ENCODE measurements at regions not wholly inside any gene's neighbourhood (a gene's known extent, or its start where the extent isn't known, plus 50 kb on each side); places are given as distances from the start of the nearest gene placed in this dataset.

DNA sequence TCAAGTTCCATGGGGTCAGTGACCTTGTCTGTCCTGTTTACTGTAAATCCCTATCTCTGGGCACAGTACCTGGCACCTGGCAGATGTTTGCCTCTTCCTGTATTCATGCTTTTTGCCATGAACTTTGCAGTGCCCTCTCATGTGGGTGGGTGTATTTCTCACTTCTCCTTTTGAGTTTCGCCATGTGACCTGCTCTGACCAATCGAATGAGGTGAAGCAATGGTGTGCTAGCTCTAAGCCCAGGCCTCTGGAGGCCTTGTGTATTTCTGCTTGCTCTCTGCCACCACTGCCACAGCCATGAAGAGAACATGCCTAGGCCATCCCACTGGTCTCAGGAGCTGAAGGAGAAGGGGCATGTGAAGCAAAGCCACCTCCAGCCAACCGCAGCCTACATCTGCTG is 185.5 kb upstream of the ZC3H12A start:
- Mint-ChIP-seq H3K4me3 (ENCODE audit: low read depth, unreplicated experiment) (no peak overlapping the region), H3K27ac (ENCODE audit: unreplicated experiment) (no peak overlapping the region), H3K9me3 (ENCODE audit: low read depth, unreplicated experiment) (no peaks in the 10 kb centered on the region), H3K4me1 (ENCODE audit: low read depth, unreplicated experiment) (no peaks in the 10 kb centered on the region), H3K36me3 (ENCODE audit: insufficient read depth, unreplicated experiment) (no peaks in the 10 kb centered on the region), H3K27me3 (ENCODE audit: unreplicated experiment) (peaks cover 79% of the 10 kb centered on the region)
- CTCF ChIA-PET = no interaction called here
- DNase-seq = no peak
- TF ChIP-seq, protein P1, sequence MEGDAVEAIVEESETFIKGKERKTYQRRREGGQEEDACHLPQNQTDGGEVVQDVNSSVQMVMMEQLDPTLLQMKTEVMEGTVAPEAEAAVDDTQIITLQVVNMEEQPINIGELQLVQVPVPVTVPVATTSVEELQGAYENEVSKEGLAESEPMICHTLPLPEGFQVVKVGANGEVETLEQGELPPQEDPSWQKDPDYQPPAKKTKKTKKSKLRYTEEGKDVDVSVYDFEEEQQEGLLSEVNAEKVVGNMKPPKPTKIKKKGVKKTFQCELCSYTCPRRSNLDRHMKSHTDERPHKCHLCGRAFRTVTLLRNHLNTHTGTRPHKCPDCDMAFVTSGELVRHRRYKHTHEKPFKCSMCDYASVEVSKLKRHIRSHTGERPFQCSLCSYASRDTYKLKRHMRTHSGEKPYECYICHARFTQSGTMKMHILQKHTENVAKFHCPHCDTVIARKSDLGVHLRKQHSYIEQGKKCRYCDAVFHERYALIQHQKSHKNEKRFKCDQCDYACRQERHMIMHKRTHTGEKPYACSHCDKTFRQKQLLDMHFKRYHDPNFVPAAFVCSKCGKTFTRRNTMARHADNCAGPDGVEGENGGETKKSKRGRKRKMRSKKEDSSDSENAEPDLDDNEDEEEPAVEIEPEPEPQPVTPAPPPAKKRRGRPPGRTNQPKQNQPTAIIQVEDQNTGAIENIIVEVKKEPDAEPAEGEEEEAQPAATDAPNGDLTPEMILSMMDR (IDR thresholded peaks at IDR 0.05; ENCODE audit: unreplicated experiment) = no peak
- intact Hi-C loops (cut with micrococcal nuclease; ENCODE audit: unreplicated experiment) = no loop called here
- BruUV-seq (replicated peaks) = no TSS peak

DNA sequence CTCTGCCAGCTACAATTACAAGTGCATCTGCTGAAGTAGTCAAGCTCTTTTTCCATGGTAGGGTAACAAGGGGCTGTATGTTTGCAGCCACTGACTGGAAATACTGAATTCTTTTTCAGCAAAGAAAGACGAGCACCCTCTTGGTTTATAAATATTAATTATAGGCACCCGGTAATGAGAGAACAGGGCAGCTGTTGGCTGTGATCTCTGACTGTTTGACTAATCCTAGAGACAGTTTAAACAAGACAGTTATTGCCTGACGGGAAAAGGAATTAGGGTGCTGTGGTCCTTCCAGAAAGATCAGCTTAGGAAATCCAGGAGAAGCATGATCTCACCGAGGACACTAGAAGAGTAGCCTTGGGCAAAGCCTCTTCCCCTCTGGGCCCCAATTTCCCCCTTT is 183.7 kb upstream of the ZC3H12A start:
- CTCF ChIA-PET = no interaction called here
- intact Hi-C loops (cut with micrococcal nuclease; ENCODE audit: unreplicated experiment) = no loop called here
- H3K27me3 Mint-ChIP-seq (ENCODE audit: unreplicated experiment) = peaks cover 85% of the 10 kb centered on the region
- no peak overlapping the region for H3K27ac Mint-ChIP-seq (ENCODE audit: unreplicated experiment)
- TF ChIP-seq, protein P1 (IDR thresholded peaks at IDR 0.05; ENCODE audit: unreplicated experiment) = no peak
- BruUV-seq (replicated peaks) = no TSS peak
- no peaks in the 10 kb centered on the region for H3K4me1 Mint-ChIP-seq (ENCODE audit: low read depth, unreplicated experiment)
- H3K4me3 Mint-ChIP-seq (ENCODE audit: low read depth, unreplicated experiment) = no peak overlapping the region
- DNase-seq = no peak
- no peaks in the 10 kb centered on the region for H3K36me3 Mint-ChIP-seq (ENCODE audit: insufficient read depth, unreplicated experiment)
- no peaks in the 10 kb centered on the region for H3K9me3 Mint-ChIP-seq (ENCODE audit: low read depth, unreplicated experiment)

DNA sequence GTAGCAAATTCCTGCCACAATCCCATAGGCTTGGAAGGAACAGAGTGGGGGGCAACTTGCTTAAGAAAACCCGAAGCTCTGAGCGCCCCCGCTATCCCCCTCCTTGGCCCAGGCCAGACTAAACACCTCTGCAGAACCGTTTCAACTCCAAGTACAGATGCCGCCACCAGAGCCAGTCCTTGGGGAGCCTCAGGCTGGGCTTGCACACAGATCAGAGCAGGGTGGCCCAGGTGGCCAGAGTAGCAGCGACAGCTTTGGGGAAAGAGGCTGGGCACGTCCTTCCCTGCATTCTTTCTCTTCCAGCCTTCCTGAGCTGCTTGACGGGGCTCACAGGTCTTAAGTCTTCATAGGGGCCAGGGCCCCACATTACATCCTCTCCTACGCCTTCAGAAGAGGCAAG is 181.6 kb upstream of the ZC3H12A start:
- BruUV-seq (replicated peaks) = no TSS peak
- Mint-ChIP-seq H3K4me1 (ENCODE audit: low read depth, unreplicated experiment) (no peaks in the 10 kb centered on the region), H3K27ac (ENCODE audit: unreplicated experiment) (no peak overlapping the region), H3K36me3 (ENCODE audit: insufficient read depth, unreplicated experiment) (no peaks in the 10 kb centered on the region), H3K9me3 (ENCODE audit: low read depth, unreplicated experiment) (no peaks in the 10 kb centered on the region), H3K4me3 (ENCODE audit: low read depth, unreplicated experiment) (no peak overlapping the region), H3K27me3 (ENCODE audit: unreplicated experiment) (peaks cover 93% of the 10 kb centered on the region)
- TF ChIP-seq, protein P1 (IDR thresholded peaks at IDR 0.05; ENCODE audit: unreplicated experiment) = no peak
- no peak for DNase-seq
- CTCF ChIA-PET = no interaction called here
- intact Hi-C loops (cut with micrococcal nuclease; ENCODE audit: unreplicated experiment) = no loop called here

DNA sequence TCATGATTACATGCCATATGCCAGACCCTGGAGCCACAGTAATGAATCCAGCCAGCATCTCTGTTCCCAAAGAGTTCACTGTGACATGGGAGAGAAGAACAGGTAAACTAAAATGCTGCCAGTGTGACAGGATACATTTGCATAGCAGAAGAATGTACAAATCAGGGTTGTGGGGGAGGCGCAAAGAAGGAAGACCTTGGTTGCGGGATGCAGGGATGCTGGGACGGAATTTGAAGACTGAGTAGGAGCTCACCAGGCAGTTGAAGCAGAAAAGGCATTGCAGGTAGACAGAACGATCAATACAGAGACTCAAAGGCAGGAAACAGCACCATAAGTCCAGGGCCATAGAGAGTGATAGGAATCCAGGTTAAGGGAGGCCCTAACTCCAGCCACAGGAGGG is 180.3 kb upstream of the ZC3H12A start:
- no peaks in the 10 kb centered on the region for H3K36me3 Mint-ChIP-seq (ENCODE audit: insufficient read depth, unreplicated experiment)
- intact Hi-C loops (cut with micrococcal nuclease; ENCODE audit: unreplicated experiment) = no loop called here
- H3K4me1 Mint-ChIP-seq (ENCODE audit: low read depth, unreplicated experiment) = no peaks in the 10 kb centered on the region
- no peaks in the 10 kb centered on the region for H3K9me3 Mint-ChIP-seq (ENCODE audit: low read depth, unreplicated experiment)
- TF ChIP-seq, protein P1 (IDR thresholded peaks at IDR 0.05; ENCODE audit: unreplicated experiment) = no peak
- BruUV-seq (replicated peaks) = no TSS peak
- H3K27ac Mint-ChIP-seq (ENCODE audit: unreplicated experiment) = no peak overlapping the region
- no peak for DNase-seq
- CTCF ChIA-PET = no interaction called here
- no peak overlapping the region for H3K4me3 Mint-ChIP-seq (ENCODE audit: low read depth, unreplicated experiment)
- peaks cover 93% of the 10 kb centered on the region for H3K27me3 Mint-ChIP-seq (ENCODE audit: unreplicated experiment)

DNA sequence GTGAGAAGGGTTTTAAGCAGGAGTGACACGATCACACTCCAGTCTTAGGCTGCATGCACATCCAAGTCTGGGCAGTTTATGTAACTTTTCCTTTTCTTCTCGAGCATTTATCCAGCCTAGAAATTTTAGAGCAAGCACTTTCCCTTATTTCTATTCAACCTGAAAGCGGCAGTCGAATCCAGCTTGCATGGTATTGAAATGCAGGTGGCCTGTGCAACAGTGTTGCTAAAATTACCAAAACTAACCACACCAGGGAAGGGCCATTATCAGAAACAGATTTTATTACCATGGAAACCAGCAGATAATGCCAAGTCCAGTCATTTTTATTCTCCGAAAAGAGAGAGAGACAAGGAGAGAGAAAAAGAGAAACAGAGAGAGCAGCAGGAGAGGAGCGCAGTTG is 179.9 kb upstream of the ZC3H12A start:
- Mint-ChIP-seq H3K4me1 (ENCODE audit: low read depth, unreplicated experiment) (no peaks in the 10 kb centered on the region), H3K9me3 (ENCODE audit: low read depth, unreplicated experiment) (no peaks in the 10 kb centered on the region), H3K27me3 (ENCODE audit: unreplicated experiment) (peaks cover 93% of the 10 kb centered on the region), H3K27ac (ENCODE audit: unreplicated experiment) (no peak overlapping the region), H3K36me3 (ENCODE audit: insufficient read depth, unreplicated experiment) (no peaks in the 10 kb centered on the region), H3K4me3 (ENCODE audit: low read depth, unreplicated experiment) (no peak overlapping the region)
- no TSS peak for BruUV-seq (replicated peaks)
- TF ChIP-seq, protein P1 (IDR thresholded peaks at IDR 0.05; ENCODE audit: unreplicated experiment) = no peak
- CTCF ChIA-PET = no interaction called here
- intact Hi-C loops (cut with micrococcal nuclease; ENCODE audit: unreplicated experiment) = no loop called here
- DNase-seq = no peak
